ENCODE measurements at regions not wholly inside any gene's neighbourhood (a gene's known extent, or its start where the extent isn't known, plus 50 kb on each side); places are given as distances from the start of the nearest gene placed in this dataset.

- no peak for TF ChIP-seq CTCF (conservative IDR thresholded peaks at IDR 0.05; ENCODE audit: low read depth in 2 of 2)
- TF ChIP-seq STAT1 (IDR thresholded peaks at IDR 0.05; ENCODE audit: unreplicated experiment) = no peak
- no peak for TF ChIP-seq JUNB (IDR thresholded peaks at IDR 0.05; ENCODE audit: unreplicated experiment)
- no peak for TF ChIP-seq POLR2AphosphoS5 (IDR thresholded peaks at IDR 0.05; ENCODE audit: low read depth)
- TF ChIP-seq EZH2 (IDR thresholded peaks at IDR 0.05; ENCODE audit: low read depth, unreplicated experiment) = no peak
- TF ChIP-seq EZH2phosphoT487 (IDR thresholded peaks at IDR 0.05; ENCODE audit: unreplicated experiment) = no peak
- no peak for TF ChIP-seq NANOG (IDR thresholded peaks at IDR 0.05; ENCODE audit: borderline replicate concordance)
- no peak for TF ChIP-seq ZNF331 (CRISPR knock-in tag; IDR thresholded peaks at IDR 0.05; ENCODE audit: low read depth)
- TF ChIP-seq, protein P1, sequence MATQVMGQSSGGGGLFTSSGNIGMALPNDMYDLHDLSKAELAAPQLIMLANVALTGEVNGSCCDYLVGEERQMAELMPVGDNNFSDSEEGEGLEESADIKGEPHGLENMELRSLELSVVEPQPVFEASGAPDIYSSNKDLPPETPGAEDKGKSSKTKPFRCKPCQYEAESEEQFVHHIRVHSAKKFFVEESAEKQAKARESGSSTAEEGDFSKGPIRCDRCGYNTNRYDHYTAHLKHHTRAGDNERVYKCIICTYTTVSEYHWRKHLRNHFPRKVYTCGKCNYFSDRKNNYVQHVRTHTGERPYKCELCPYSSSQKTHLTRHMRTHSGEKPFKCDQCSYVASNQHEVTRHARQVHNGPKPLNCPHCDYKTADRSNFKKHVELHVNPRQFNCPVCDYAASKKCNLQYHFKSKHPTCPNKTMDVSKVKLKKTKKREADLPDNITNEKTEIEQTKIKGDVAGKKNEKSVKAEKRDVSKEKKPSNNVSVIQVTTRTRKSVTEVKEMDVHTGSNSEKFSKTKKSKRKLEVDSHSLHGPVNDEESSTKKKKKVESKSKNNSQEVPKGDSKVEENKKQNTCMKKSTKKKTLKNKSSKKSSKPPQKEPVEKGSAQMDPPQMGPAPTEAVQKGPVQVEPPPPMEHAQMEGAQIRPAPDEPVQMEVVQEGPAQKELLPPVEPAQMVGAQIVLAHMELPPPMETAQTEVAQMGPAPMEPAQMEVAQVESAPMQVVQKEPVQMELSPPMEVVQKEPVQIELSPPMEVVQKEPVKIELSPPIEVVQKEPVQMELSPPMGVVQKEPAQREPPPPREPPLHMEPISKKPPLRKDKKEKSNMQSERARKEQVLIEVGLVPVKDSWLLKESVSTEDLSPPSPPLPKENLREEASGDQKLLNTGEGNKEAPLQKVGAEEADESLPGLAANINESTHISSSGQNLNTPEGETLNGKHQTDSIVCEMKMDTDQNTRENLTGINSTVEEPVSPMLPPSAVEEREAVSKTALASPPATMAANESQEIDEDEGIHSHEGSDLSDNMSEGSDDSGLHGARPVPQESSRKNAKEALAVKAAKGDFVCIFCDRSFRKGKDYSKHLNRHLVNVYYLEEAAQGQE (IDR thresholded peaks at IDR 0.05; ENCODE audit: unreplicated experiment) = no peak
Measured at GRCh38 chr3:72332036-72332435, 516.2 kb downstream of the SHQ1 start (continued).

DNA sequence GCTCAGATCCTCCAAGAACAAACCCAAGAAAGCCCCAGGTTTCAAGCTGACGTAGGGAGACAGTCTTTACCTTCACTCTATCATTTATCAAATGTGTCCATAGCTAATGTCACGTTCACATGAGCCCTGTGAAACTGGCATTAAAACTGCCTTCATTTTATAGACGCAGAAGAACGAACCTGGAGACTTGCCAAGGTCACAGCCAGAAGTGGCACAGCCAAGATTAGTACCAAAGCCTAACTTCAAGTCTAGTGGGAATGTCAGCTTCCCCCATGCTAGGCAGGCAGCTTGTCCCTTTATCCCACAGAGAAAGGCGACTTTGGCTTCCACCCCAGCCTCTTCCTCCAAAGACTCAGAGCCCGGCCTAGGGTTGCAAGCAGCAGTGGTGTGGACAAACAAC lies 517.2 kb downstream of the SHQ1 start:
- H3K27me3 Mint-ChIP-seq (ENCODE audit: insufficient read depth, low read depth, poor library complexity) = peaks cover 2% of the 10 kb centered on the region

More for the DNA sequence above, 517.2 kb downstream of the SHQ1 start:
- TF ChIP-seq POLR2AphosphoS5 (IDR thresholded peaks at IDR 0.05; ENCODE audit: low read depth) (no peak), ETS1 (IDR thresholded peaks at IDR 0.05) (no peak), EZH2 (IDR thresholded peaks at IDR 0.05; ENCODE audit: low read depth, unreplicated experiment) (no peak), ZNF331 (CRISPR knock-in tag; IDR thresholded peaks at IDR 0.05; ENCODE audit: low read depth) (no peak), NANOG (IDR thresholded peaks at IDR 0.05; ENCODE audit: borderline replicate concordance) (no peak), JUNB (IDR thresholded peaks at IDR 0.05; ENCODE audit: unreplicated experiment) (no peak), EZH2phosphoT487 (IDR thresholded peaks at IDR 0.05; ENCODE audit: unreplicated experiment) (no peak)
- no peak overlapping the region for H2AFZ ChIP-seq
- no peak overlapping the region for H3K27ac ChIP-seq (ENCODE audit: low read depth)
- peaks cover 22% of the 10 kb centered on the region for H3K4me1 Mint-ChIP-seq
- ATAC-seq (no peak), DNase-seq (ENCODE audit: low spot score) (no peak)
- H3K4me1 ChIP-seq (ENCODE audit: insufficient read depth) = peaks cover 14% of the 10 kb centered on the region
- H4K20me1 ChIP-seq (replicated peaks; ENCODE audit: insufficient read depth) = no peaks in the 10 kb centered on the region
- H3K36me3 ChIP-seq (ENCODE audit: insufficient read depth) = no peaks in the 10 kb centered on the region
- H3K4me3 ChIP-seq = no peak overlapping the region
- no peaks in the 10 kb centered on the region; the same call in 2 of the 3 replicates for H3K36me3 Mint-ChIP-seq (ENCODE audit: low read depth)
- no peaks in the 10 kb centered on the region for H3K79me2 ChIP-seq (replicated peaks; ENCODE audit: insufficient read depth)
- no peak overlapping the region for H3K4me2 ChIP-seq
- no peak overlapping the region; the same call in 1 of the 2 replicates for H3K27ac Mint-ChIP-seq
- no peaks in the 10 kb centered on the region for H3K27me3 ChIP-seq (ENCODE audit: insufficient read depth)
- no peaks in the 10 kb centered on the region for H3K9me3 Mint-ChIP-seq
- H3K4me3 Mint-ChIP-seq = no peak overlapping the region
- no peaks in the 10 kb centered on the region for H3F3A ChIP-seq (replicated peaks; ENCODE audit: low read depth)
- H3K9me2 ChIP-seq (ENCODE audit: insufficient read depth) = 0 out of 2 replicates have a peak, but pooled peaks cover 9% of the 10 kb centered on the region
